ENCODE measurements at regions not wholly inside any gene's neighbourhood (a gene's known extent, or its start where the extent isn't known, plus 50 kb on each side); places are given as distances from the start of the nearest gene placed in this dataset.
"Not testable (repeated sequence)": the region's sequence is repeated elsewhere in the genome, so short reads cannot be mapped to it uniquely, and the experiment has no call there.

GRCh38 chr1:178572604-178573003 lies 59.7 kb downstream of the TEX35 start:
- no peak for ATAC-seq (ENCODE audit: poor library complexity)
- no peak for DNase-seq
- intact Hi-C loops (cut with DNase I) = no loop called here

DNA sequence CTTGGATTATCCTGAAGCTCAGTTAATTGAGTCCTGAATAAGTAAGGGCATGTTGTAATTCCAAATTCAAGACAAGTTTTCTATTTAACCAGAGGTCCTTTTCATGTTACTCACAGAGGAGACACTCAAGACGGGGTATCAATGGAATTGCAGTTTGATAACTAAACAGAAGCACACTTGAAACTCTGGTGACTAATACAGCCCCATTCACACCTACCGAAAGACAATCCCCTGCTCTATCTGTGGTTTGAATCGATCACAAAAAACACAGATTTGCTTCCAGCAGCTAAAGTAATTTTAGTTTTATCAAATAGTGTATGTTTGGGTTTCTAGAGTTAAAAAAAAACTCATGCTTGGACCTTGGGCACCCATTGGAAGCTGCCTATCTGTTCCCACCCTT lies 60.4 kb downstream of the TEX35 start:
- DNase-seq (no peak), ATAC-seq (ENCODE audit: poor library complexity) (no peak)
- intact Hi-C loops (cut with DNase I) = no loop called here

DNA sequence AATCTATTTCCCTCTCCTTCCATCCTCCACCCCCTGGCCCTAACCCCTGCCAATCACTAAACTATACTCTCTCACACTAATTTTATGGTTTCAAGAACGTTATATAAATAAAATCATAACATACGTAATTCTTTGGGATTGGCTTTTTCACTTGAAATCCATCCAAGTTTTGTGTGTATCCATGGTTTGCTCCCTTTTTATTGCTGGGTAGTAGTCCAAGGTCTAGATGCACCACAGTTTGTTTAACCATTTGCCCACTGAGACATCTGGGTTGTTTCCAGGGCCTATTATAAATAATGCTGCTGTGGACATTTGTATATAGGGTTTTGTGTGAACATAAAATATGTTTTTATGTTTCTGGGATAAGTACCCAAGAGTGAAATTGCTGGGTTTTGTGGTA lies 61.4 kb downstream of the TEX35 start:
- intact Hi-C loops (cut with DNase I) = no loop called here
- no peak for ATAC-seq (ENCODE audit: poor library complexity)
- no peak for DNase-seq

DNA sequence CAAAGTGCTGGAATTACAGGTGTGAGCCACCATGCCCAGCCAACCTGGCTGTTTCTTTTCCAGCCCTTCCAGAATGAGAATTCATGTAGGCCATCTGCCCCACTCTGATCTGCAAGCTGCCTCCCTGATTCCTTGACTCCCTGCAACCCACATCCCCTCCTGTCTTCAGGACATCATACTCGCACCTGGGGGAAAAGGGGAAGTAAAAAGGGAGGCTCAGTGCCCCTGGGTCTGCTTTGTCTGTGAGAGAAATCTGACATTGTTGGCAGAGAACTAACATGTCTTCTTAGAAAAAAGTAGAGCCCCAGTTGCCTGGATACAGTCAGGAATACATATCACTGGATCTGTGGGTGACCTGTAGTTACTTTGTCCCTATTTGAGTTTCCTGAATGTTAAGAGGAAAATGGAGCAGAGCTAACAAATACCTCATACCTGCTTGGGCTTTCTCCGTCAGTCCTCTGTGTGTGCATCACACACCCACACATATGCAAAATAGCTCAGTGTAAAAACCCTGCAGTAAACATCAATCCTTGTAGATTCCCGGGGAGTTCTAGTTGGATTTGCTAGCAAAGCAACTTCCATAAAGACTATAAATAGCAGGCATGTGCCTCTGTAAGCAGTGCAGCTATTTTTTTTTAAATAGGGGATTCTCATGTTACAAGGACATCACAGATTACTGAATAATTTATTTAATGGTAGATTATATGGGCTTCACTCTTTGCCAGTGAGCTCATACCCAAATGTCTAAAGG lies 62.9 kb downstream of the TEX35 start:
- ATAC-seq (ENCODE audit: poor library complexity) (peak; percentile 49), DNase-seq (no peak)
- intact Hi-C loops (cut with DNase I) = no loop called here

GRCh38 chr1:178576841-178577240 lies 63.9 kb downstream of the TEX35 start:
- intact Hi-C loops (cut with DNase I) = no loop called here
- ATAC-seq (ENCODE audit: poor library complexity) (no peak), DNase-seq (no peak)

DNA sequence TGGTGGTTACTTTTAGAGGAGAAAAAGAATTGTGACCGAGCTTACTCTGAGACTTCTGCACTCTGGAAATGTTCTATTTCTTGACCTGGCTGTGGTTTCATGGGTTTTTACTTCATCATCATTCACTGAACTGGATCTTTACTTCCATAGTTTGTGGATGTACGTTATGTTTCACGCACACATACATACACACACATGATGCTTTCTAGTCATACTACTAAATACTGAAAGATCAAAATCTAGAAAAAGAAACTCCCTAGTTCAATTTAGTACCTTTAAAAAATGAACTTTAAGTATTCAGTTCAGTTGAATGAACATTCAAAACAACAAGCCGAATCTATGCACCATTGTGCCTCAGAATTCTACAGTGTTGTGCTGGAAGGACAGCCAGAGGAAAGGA lies 65.0 kb downstream of the TEX35 start:
- no peak for ATAC-seq (ENCODE audit: poor library complexity)
- DNase-seq = no peak
- intact Hi-C loops (cut with DNase I) = no loop called here

GRCh38 chr1:178578541-178578940 lies 65.6 kb downstream of the TEX35 start:
- intact Hi-C loops (cut with DNase I) = no loop called here
- ATAC-seq (ENCODE audit: poor library complexity) = no peak
- no peak for DNase-seq

GRCh38 chr1:178579095-178579494 lies 66.2 kb downstream of the TEX35 start:
- no peak for DNase-seq
- intact Hi-C loops (cut with DNase I) = no loop called here
- ATAC-seq (ENCODE audit: poor library complexity) = no peak

DNA sequence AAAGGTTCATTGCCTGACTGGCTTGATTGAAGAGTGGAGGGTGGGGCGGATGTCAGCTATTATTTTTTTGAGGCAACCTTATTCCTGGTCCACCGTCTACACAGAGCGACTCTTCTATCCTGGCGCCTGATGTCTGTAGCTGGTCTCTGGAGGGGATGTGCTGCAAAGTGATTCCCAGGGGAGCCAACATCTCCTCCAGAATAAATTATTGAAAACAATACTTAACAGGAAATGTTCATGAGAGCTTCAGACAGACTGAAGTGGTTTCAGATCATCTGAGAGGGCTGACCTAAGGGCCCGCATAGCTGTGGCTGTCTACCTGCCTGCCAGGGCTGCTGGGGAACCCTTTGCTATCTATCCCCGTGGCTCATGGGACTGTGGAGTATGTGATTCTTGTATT lies 66.7 kb downstream of the TEX35 start:
- intact Hi-C loops (cut with DNase I) = no loop called here
- ATAC-seq (ENCODE audit: poor library complexity) (no peak), DNase-seq (no peak)

GRCh38 chr1:178580096-178580495 lies 67.2 kb downstream of the TEX35 start:
- no peak for ATAC-seq (ENCODE audit: poor library complexity)
- DNase-seq = no peak
- intact Hi-C loops (cut with DNase I) = no loop called here

DNA sequence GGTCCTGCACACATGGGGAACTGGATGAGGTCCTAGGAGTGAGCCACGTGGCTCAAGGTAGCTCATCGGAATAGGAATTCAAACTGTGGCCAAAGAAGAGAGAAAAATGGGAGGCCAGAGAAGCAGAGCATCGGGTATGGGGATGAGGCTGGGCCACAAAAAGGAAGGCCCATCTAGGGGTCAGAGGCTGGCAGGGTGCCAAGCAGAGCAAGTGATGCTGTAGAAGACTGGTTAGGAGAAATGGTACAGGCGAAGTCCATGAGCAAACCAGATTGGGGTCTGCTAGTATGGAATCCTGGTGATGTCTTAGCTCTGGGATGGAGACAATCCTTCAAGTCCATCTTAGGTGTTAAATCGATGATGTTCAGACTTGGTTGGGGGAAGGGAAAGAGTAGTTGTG lies 68.0 kb downstream of the TEX35 start:
- ATAC-seq (ENCODE audit: poor library complexity) (no peak), DNase-seq (no peak)
- intact Hi-C loops (cut with DNase I) = no loop called here

DNA sequence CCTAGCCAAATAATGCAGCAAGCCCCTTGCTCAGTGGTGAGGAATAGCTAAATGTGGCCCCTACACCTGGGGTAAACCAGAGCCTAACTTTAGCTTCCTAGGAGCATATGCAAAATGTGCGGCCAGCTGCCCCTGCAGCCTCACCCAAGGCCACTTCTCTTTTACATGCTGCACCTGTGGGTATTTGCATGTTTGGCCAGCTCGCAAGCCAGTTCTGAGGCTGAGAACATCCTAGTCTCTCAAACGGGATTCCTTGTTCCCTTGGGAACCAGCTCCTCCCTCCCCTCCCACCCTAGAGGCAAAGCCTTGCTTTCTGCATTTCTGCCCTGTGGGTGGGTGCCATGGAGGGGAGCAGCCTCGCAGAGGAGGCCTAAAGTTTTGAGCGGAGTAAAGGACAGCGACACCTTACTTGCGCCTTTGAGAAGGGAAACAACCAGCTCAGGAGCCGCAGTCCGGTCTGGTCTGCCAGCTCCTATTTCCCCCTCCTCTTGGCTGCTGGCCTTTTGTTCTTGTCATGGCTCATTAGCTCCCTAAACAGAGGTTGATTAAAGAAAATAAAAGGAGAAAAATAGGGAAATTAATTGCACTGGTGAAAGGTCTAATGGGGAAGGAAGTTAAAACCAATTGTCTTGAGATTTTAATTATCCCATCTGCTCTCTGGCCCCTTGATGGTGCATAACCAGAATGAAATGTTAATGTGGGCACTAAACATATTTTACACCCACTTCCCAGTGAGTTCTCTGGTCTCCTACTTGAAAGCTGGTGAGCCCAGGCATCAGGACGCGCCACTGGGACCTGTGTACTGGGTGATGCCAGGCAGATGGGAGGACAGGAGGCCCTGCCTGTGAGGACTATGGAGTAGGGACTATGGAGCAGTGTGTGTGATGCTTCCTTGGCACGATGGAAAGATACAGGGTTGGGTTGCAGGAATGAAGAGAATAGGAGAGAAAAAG lies 68.7 kb downstream of the TEX35 start:
- intact Hi-C loops (cut with DNase I) = no loop called here
- ATAC-seq (ENCODE audit: poor library complexity) = peak; percentile 19
- DNase-seq = no peak

DNA sequence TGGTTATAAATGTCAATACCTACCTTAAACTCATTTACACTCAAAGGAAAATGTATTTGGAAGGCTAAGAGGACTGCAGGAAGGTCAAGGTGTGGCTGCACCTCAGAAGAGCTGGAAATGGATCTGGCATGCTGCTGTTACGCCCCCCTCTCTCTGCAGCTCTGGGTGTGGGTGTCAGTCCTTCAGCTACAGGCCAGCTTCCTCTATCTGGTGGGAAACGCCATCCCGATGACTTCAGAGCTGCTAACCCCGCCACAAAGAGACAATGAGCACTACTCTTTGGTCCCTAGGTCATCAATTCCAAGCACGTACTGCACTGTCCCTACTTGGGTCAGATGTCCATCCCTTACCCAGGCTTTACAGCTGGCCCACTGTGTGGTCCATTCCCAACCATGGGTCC lies 74.2 kb downstream of the TEX35 start:
- ATAC-seq (ENCODE audit: poor library complexity) = no peak
- intact Hi-C loops (cut with DNase I) = no loop called here
- no peak for DNase-seq

- DNase-seq = no peak
- intact Hi-C loops (cut with DNase I) = no loop called here
- ATAC-seq (ENCODE audit: poor library complexity) = no peak
Measured at GRCh38 chr1:178587975-178588374, 75.1 kb downstream of the TEX35 start.

- intact Hi-C loops (cut with DNase I); DNase-seq; ATAC-seq (ENCODE audit: poor library complexity): not testable (repeated sequence)
Measured at GRCh38 chr1:178589042-178589441, 76.1 kb downstream of the TEX35 start.

- ATAC-seq (ENCODE audit: poor library complexity); intact Hi-C loops (cut with DNase I); DNase-seq: not testable (repeated sequence)
Measured at GRCh38 chr1:178591811-178592210, 78.9 kb downstream of the TEX35 start.

- intact Hi-C loops (cut with DNase I) = no loop called here
- ATAC-seq (ENCODE audit: poor library complexity) = no peak
- no peak for DNase-seq
Measured at GRCh38 chr1:178593515-178593914, 80.6 kb downstream of the TEX35 start.

DNA sequence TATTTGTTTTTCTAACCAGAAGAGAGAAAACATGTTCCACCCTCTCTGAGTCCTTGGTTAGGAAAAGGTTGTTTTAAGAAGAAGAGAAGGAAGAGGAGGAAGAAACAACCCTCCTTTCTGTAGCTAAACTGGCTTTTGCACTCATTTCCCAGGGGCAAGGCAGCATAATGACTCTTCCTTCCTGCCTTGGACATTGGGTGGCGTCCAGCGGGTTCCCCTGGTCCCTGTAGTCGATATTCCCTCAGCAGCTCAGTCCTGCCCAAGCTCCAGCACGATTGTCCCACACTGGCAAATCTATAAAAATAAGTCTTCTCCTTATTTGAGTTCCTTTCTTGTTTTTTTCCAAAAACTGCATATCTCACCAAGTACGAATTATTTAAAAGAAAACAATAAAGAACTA lies 81.2 kb downstream of the TEX35 start:
- no peak for DNase-seq
- ATAC-seq (ENCODE audit: poor library complexity) = no peak
- intact Hi-C loops (cut with DNase I) = no loop called here

DNA sequence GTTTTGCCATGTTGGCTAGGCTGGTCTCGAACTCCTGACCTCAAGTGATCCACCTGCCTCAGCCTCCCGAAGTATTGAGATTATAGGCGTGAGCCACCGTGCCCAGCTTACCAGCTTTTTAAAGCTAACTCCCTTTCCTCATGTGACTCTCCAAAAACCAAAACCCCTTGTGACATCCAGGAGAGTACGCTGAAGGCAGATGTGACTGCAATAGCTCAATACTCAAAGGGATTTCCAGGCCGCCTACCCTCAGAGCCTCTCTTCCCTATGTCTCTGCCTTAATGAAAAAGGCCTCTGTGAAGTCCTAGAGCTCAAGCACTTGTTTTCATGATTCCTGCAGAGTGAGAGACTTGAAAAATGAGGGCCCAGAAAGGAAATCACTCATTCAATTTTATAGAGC lies 82.6 kb downstream of the TEX35 start:
- intact Hi-C loops (cut with DNase I) = no loop called here
- no peak for ATAC-seq (ENCODE audit: poor library complexity)

DNA sequence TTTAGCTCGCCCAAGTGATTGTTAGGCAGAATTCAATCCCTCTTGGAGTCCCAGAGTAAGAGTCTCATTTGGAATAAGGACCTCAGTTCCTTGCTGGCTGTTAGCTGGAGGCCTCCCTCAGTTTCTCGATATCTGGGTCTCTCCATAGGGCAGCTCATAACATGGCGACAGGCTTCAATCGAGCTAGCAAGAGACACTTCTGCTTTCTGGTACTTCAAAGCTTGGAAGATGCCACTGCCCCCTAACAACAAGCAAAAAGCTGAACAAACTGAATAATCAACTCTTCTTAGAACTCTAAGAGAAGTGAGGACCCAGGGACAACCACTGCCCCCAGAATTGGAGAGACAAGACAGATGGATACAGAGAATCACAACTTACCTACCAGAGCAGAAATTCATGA lies 86.2 kb downstream of the TEX35 start:
- intact Hi-C loops (cut with DNase I) = no loop called here
- DNase-seq (no peak), ATAC-seq (ENCODE audit: poor library complexity) (no peak)

More for the DNA sequence above, 82.6 kb downstream of the TEX35 start:
- DNase-seq = no peak

All from Right ventricle myocardium superior (tissue), 1 donor.